Activated CD4-positive, alpha-beta T cell treated with anti-CD3 and anti-CD28 coated beads for 1 hour (primary cell): ENCODE measurements at regions not wholly inside any gene's neighbourhood (a gene's known extent, or its start where the extent isn't known, plus 50 kb on each side); places are given as distances from the start of the nearest gene placed in this dataset.
"Not testable (repeated sequence)": the region's sequence is repeated elsewhere in the genome, so short reads cannot be mapped to it uniquely, and the experiment has no call there.

Experiments used
- DNase-seq: peaks from one replicate; pipeline ENCODE4 v3.0.0-alpha.2; 2020

- no peak for DNase-seq
These were observed 97.6 kb downstream of the PPIAL4G start for GRCh38 chr1:148385371-148386030.

GRCh38 chr1:148383966-148384365, 99.1 kb downstream of the PPIAL4G start:
- DNase-seq, result no peak

DNA sequence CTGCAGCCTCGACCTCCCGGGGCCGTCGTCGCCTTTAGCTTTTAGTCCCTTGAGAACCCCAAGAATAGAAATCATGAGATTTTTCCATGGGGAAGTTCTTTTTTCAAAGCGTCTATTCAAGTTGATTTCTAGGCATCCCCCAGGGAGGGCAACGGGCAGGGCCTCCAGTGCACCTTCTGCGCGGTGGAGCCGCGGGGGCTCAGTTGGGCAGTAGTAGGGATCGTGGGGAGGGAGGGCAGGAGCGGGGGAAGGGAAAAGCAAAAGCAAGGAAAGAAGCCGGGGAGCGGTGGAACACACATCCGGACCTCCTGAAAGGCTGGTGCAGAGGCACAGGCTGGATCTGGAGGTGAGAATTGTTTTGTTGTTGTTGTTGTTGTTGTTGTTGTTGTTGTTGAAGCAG, 103.4 kb downstream of the PPIAL4G start:
- DNase-seq, result no peak

DNA sequence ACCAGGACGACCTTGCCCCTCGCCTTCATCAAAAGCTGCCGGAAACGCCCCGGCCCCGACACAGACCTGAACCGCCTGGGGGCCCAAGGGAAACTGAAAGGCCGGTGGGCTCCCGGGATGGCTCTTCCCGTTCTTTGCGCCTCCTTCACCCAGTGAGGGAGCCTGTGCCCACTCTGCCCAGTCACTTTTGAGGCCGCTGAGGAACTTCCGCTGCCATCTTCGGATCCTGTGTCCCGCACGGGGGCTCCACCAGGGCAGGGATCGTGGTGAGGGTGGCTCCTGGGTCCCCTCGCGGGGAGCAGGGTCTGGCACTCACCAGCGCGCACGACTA, 104.0 kb downstream of the PPIAL4G start:
- no peak for DNase-seq

DNA sequence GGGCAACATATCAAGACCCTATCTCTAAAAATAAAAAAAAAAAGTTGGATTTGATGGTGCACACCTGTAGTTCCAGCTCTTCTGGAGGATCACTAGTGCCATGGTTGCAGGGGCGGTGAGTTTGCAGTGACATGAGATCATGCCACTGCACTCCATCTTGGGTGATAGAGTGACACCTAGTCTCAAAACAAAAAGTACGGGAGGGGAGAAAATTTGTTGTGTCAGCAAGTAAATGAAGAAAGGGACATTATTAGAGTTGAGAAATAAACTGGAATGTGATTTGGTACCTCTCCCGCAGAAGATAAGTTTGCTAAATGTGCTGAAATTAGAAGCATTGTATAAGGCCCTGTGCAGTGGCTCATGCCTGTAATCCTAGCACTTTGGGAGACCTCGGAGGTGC, 105.1 kb downstream of the PPIAL4G start:
- DNase-seq, result not testable (repeated sequence)

GRCh38 chr1:148377045-148377444, 106.1 kb downstream of the PPIAL4G start:
- not testable (repeated sequence) for DNase-seq

- DNase-seq, result no peak
These were observed 109.0 kb downstream of the PPIAL4G start for GRCh38 chr1:148374101-148374500.

DNA sequence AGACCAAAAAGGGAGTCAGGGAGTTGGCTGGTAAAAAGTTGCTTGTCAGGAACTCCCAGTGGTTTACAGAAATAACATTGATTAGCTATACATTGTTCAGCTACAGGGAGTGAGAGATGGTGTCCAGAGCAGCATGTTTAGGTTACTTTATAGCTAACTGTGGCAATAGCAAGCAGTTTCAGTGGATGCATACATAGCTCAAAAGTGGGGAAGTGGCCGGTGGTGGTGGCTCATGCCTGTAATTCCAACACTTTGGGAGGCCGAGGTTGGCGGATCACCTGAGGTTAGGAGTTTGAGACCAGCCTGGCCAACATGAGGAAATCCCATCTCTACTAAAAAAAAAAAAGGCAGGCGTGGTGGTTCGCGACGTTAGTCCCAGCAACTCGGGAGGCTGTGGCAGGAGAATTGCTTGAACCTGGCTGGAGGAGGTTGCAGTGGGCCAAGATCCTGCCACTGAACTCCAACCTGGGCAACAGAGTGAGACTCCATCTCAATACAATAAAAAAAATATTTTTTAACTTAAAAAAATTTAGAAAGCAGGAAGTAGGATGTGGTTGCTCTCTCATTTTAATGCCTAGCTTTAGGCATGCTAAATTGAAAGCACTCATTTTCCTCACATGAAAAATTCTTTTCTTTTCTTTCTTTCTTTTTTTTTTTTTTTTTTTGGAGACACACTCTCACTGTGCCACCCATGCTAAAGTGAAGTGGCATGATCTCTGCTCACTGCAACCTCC, 109.7 kb downstream of the PPIAL4G start:
- DNase-seq, result no peak

GRCh38 chr1:148372731-148373130, 110.4 kb downstream of the PPIAL4G start:
- no peak for DNase-seq

- not testable (repeated sequence) for DNase-seq
These were observed 110.9 kb downstream of the PPIAL4G start for GRCh38 chr1:148372051-148372726.

DNA sequence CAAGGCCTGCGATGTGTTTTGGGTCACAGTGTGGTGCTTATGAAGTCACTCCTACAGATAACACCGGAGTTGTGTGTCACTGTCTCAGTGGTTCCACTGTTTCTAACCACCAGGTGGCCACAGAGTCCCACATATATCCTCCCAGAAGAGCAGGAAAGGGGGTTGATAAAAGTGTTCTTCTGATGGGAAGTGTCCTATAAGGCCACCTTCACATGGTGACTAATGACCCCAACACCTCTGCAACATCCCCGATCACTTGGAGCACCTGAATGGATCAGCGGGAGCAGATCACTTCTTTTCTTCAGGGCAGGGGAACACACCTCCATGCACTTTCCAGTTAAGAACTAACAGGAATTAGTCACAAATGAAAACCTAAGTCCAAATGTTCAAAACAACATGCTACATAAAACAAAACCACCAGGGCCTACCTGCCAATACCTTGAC, 111.5 kb downstream of the PPIAL4G start:
- DNase-seq, result peak; percentile 62

GRCh38 chr1:148370661-148371060, 112.4 kb downstream of the PPIAL4G start:
- DNase-seq, result not testable (repeated sequence)

DNA sequence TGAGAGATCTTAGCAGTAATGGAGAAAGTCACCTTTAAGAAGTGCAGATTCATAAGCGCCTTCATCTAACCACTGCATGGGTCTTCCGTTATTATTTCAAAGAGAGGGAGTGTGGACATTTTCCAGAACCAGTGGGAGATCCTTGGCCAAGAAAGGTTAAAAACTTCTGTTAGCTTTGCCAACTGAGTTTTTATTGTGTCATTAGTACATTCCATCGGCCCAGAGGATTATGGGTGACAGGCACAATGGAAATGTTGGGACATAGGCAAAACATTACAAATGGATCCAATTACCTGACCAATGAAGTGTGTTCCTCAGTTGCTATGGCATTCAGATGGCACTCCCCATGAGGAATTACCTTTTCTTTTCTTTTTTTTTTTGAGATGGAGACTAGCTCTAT, 115.5 kb downstream of the PPIAL4G start:
- DNase-seq, result no peak

DNA sequence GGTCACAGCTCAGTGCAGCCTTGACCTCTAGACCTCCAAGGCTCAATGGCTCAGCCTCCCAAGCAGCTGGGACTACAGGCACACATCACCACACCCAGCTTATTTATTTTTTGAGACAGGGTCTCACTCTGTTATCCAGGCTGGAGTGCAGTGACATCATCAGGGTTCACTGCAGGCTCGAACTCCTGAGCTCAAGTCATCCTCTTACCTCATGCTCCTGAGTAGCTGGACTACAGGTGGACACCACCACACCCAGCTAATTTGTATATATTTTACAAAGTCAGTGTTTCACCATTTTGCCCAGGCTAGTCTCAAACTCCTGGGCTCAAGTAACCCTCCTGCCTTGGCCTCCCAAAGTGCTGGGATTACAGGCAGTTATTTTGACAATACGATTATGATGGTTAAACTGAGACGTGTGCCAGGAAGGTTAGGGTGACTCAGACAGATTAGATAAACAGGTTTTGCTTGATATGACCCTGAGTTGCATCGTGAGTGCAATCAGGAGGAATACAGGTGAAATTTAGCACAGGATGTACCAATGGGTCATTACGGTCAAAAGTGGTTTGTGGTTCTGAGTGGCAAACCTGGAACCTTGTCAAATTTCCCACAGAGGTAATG, 116.9 kb downstream of the PPIAL4G start:
- not testable (repeated sequence) for DNase-seq

- DNase-seq, result not testable (repeated sequence)
These were observed 118.0 kb downstream of the PPIAL4G start for GRCh38 chr1:148365151-148365550.

DNA sequence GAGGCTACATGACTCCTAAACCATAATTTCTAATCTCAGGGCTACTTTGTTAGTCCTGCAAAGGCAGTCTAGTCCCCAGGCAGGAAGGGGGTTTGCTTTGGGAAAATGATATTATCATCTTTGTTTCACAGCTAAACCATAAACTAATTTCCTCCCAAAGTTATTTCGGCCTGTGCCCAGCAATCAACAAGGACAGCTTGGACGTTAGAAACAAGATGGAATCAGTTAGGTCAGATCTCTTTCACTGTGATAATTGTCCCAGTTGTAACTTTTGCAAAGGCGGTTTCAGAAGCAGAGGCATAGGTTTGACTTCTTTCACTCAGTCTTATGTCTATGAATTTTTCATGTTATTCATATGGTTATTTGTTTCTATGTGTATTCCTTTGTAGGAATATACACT, 119.1 kb downstream of the PPIAL4G start:
- not testable (repeated sequence) for DNase-seq

DNA sequence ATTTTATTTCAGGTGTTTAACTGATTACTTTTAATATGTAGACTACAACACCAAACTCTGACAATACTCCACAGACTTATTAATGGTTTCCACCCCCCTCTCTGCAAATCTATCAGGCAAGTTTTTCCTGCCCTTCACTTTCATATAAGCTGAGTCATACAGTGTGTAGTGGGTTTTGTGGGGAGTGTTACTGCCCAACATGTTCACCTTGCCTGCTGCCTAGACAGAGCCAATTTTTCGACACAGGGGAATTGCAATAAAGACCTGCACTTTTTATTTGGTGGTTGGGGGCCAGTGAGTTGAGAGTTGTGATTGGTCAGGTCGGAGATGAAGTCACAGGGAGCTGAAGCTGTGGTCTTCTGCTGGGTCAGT, 119.7 kb downstream of the PPIAL4G start:
- no peak for DNase-seq

- peak; percentile 29 for DNase-seq
These were observed 120.3 kb downstream of the PPIAL4G start for GRCh38 chr1:148362626-148363438.

DNA sequence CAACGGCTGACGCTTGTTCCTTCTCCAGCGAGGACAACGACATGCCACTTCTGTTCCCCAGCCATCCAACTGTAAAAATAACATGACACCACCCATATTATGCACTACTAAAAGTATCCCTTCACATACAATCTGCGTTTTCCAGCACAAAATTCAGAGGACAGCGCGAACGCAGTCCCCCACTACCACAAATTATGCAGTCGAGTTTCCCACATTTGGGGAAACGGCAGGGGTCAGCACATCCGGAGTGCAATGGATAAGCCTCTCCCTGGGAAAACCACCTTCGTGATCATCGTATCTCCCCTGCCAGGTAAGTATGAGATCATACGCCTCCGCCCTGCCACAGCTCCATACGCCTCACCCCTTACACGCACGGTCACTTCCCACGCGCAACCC, 120.9 kb downstream of the PPIAL4G start:
- no peak for DNase-seq

- DNase-seq, result peak; percentile 23
These were observed 121.5 kb downstream of the PPIAL4G start for GRCh38 chr1:148361427-148362215.

- DNase-seq, result no peak
These were observed 126.1 kb downstream of the PPIAL4G start for GRCh38 chr1:148357037-148357436.

- DNase-seq, result no peak
These were observed 127.1 kb downstream of the PPIAL4G start for GRCh38 chr1:148355976-148356375.
